OCI-LY1 (cell line): ENCODE measurements at regions not wholly inside any gene's neighbourhood (a gene's known extent, or its start where the extent isn't known, plus 50 kb on each side); places are given as distances from the start of the nearest gene placed in this dataset.

Source experiments
- H2AFZ ChIP-seq: fragments of 200-600 bp; sonication (generic), shearing (Covaris generic); 2 replicates; pipeline ENCODE4 v1.6.0; 2014; ENCODE audit warnings: antibody characterized with exemption, mild to moderate bottlenecking, low read length
- H3F3A ChIP-seq: fragments of 200-600 bp; sonication (generic), shearing (Covaris generic); 2 replicates; pipeline ENCODE4 v1.6.0; 2014; ENCODE audit warnings: mild to moderate bottlenecking, antibody characterized with exemption, low read length, moderate library complexity; ENCODE audit not compliant: insufficient read depth
- H3K27ac ChIP-seq: fragments of 200-600 bp; sonication (generic); 2 replicates; pipeline ENCODE4 v1.5.1; 2014; ENCODE audit warnings: low read length, mixed run types, mild to moderate bottlenecking, low read depth; ENCODE audit not compliant: poor library complexity, severe bottlenecking
- H3K27me3 ChIP-seq: fragments of 200-600 bp; sonication (generic); 2 replicates; pipeline ENCODE4 v1.6.0; 2014; ENCODE audit warnings: antibody characterized with exemption, mild to moderate bottlenecking, low read length, moderate library complexity; ENCODE audit not compliant: insufficient read depth
- H3K36me3 ChIP-seq: fragments of 200-600 bp; sonication (generic); 2 replicates; pipeline ENCODE4 v1.6.1; 2014; ENCODE audit warnings: mild to moderate bottlenecking, antibody characterized with exemption, low read length, moderate library complexity, mixed read lengths; ENCODE audit not compliant: insufficient read depth
- H3K4me1 ChIP-seq: fragments of 200-600 bp; sonication (generic); 2 replicates; pipeline ENCODE4 v1.5.1; 2014; ENCODE audit warnings: mild to moderate bottlenecking, low read length, moderate library complexity; ENCODE audit not compliant: insufficient read depth, severe bottlenecking
- H3K4me2 ChIP-seq: fragments of 200-600 bp; sonication (generic), shearing (Covaris generic); 2 replicates; pipeline ENCODE4 v1.6.1; 2014; ENCODE audit warnings: low read length
- H3K4me3 ChIP-seq: fragments of 200-600 bp; sonication (generic); 2 replicates; pipeline ENCODE4 v1.5.1; 2014; ENCODE audit warnings: low read length, low read depth, mild to moderate bottlenecking, mixed read lengths; ENCODE audit not compliant: poor library complexity, severe bottlenecking
- H3K79me2 ChIP-seq: fragments of 200-600 bp; shearing (Covaris generic); 2 replicates; pipeline ENCODE4 v1.6.1; 2016; ENCODE audit warnings: mixed run types, low read length, mixed read lengths; ENCODE audit not compliant: insufficient read depth
- H3K9ac ChIP-seq: fragments of 200-600 bp; sonication (generic), shearing (Covaris generic); 2 replicates; pipeline ENCODE4 v1.6.1; 2014; ENCODE audit warnings: mild to moderate bottlenecking, low read length, mixed read lengths
- H3K9me2 ChIP-seq: fragments of 200-600 bp; sonication (generic), shearing (Covaris generic); 2 replicates; pipeline ENCODE4 v1.6.1; 2014; ENCODE audit warnings: low read depth, mild to moderate bottlenecking, low read length, mixed read lengths
- H3K9me3 ChIP-seq: fragments of 200-600 bp; shearing (Covaris generic); 2 replicates; pipeline ENCODE4 v1.6.1; 2014; ENCODE audit warnings: low read length, mixed read lengths
- H4K20me1 ChIP-seq: fragments of 200-600 bp; sonication (generic), shearing (Covaris generic); 2 replicates; pipeline ENCODE4 v1.6.0; 2016; ENCODE audit warnings: mild to moderate bottlenecking, low read length; ENCODE audit not compliant: insufficient read depth
- EZH2 ChIP-seq: fragments of 200-600 bp; sonication (generic), shearing (Covaris generic); IDR thresholded peaks from 2 replicates; pipeline ENCODE4 v1.8.0; 2017; ENCODE audit warnings: borderline replicate concordance, mixed run types, mild to moderate bottlenecking, antibody characterized with exemption, low read length, moderate library complexity, mixed read lengths
- TF ChIP-seq, protein P1 (sequence below): fragments of 200-600 bp; sonication (generic), shearing (Covaris generic); IDR thresholded peaks from 2 replicates; pipeline ENCODE4 v1.5.1; 2017; ENCODE audit warnings: mild to moderate bottlenecking, antibody characterized with exemption, low read length, moderate library complexity, mixed read lengths

GRCh38 chr20:47952023-47952564 lies 166.8 kb upstream of the SULF2 start:
- Histone ChIP-seq H4K20me1 (no peaks in the 10 kb centered on the region), H3K79me2 (no peaks in the 10 kb centered on the region), H3F3A (no peaks in the 10 kb centered on the region), H3K9me3 (no peaks in the 10 kb centered on the region), H2AFZ (no peak overlapping the region), H3K9ac (no peak overlapping the region), H3K9me2 (no peaks in the 10 kb centered on the region), H3K27me3 (no peaks in the 10 kb centered on the region), H3K4me2 (no peak overlapping the region), H3K36me3 (no peaks in the 10 kb centered on the region), H3K4me3 (no peak overlapping the region), H3K4me1 (no peaks in the 10 kb centered on the region), H3K27ac (no peak overlapping the region)
- TF ChIP-seq, protein P1, sequence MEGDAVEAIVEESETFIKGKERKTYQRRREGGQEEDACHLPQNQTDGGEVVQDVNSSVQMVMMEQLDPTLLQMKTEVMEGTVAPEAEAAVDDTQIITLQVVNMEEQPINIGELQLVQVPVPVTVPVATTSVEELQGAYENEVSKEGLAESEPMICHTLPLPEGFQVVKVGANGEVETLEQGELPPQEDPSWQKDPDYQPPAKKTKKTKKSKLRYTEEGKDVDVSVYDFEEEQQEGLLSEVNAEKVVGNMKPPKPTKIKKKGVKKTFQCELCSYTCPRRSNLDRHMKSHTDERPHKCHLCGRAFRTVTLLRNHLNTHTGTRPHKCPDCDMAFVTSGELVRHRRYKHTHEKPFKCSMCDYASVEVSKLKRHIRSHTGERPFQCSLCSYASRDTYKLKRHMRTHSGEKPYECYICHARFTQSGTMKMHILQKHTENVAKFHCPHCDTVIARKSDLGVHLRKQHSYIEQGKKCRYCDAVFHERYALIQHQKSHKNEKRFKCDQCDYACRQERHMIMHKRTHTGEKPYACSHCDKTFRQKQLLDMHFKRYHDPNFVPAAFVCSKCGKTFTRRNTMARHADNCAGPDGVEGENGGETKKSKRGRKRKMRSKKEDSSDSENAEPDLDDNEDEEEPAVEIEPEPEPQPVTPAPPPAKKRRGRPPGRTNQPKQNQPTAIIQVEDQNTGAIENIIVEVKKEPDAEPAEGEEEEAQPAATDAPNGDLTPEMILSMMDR, result no peak
- TF ChIP-seq EZH2, result no peak

DNA sequence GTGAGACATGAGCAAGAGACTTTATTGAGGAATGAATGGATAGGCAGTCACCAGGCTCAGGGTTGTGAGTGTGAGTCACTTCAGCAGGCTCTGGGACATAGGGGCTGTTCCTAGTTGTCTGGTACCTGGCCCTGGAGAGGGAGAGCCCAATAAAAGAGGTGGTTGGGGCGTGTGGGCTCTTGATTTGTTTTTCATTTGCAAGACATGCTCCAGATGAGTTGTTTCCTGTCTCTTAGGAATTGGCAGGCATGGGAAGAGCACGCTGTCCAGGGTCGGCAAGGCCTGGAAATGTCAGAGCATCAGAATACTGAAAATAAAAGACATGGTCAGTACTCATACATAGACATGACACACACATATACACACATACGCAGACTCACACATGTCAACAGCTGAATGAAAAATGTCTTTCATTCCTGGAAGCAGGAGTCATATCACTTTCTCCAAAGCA lies 166.3 kb upstream of the SULF2 start:
- H3K4me1 ChIP-seq, result no peaks in the 10 kb centered on the region
- H4K20me1 ChIP-seq, result no peaks in the 10 kb centered on the region
- H2AFZ ChIP-seq, result no peak overlapping the region
- H3K9ac ChIP-seq, result no peak overlapping the region
- no peak overlapping the region for H3K4me2 ChIP-seq
- no peak overlapping the region for H3K27ac ChIP-seq
- TF ChIP-seq EZH2, result no peak
- TF ChIP-seq, protein P1, result no peak
- H3K4me3 ChIP-seq, result no peak overlapping the region
- H3K79me2 ChIP-seq, result no peaks in the 10 kb centered on the region
- H3K9me2 ChIP-seq, result no peaks in the 10 kb centered on the region
- H3F3A ChIP-seq, result no peaks in the 10 kb centered on the region
- no peaks in the 10 kb centered on the region for H3K27me3 ChIP-seq
- no peaks in the 10 kb centered on the region for H3K36me3 ChIP-seq
- H3K9me3 ChIP-seq, result no peaks in the 10 kb centered on the region

- no peak overlapping the region for H3K27ac ChIP-seq
- H2AFZ ChIP-seq, result no peak overlapping the region
- no peaks in the 10 kb centered on the region for H3K4me1 ChIP-seq
- TF ChIP-seq, protein P1, result no peak
- no peak for TF ChIP-seq EZH2
- H3K9me2 ChIP-seq, result no peaks in the 10 kb centered on the region
- no peaks in the 10 kb centered on the region for H3K79me2 ChIP-seq
- no peak overlapping the region for H3K4me3 ChIP-seq
- H3K36me3 ChIP-seq, result no peaks in the 10 kb centered on the region
- H3K9me3 ChIP-seq, result no peaks in the 10 kb centered on the region
- H3K4me2 ChIP-seq, result no peak overlapping the region
- H4K20me1 ChIP-seq, result no peaks in the 10 kb centered on the region
- H3K9ac ChIP-seq, result no peak overlapping the region
- no peaks in the 10 kb centered on the region for H3K27me3 ChIP-seq
- H3F3A ChIP-seq, result no peaks in the 10 kb centered on the region
Measured at GRCh38 chr20:47950913-47951283, 165.6 kb upstream of the SULF2 start.
